GM19397 (cell line): ENCODE measurements at regions not wholly inside any gene's neighbourhood (a gene's known extent, or its start where the extent isn't known, plus 50 kb on each side); places are given as distances from the start of the nearest gene placed in this dataset.

Experiments
- ATAC-seq: cut with Tn5 transposase; IDR thresholded peaks from one replicate; pipeline ENCODE4 v1.9.1; 2021; ENCODE audit warnings: mild to moderate bottlenecking, moderate library complexity; ENCODE audit not compliant: unreplicated experiment

DNA sequence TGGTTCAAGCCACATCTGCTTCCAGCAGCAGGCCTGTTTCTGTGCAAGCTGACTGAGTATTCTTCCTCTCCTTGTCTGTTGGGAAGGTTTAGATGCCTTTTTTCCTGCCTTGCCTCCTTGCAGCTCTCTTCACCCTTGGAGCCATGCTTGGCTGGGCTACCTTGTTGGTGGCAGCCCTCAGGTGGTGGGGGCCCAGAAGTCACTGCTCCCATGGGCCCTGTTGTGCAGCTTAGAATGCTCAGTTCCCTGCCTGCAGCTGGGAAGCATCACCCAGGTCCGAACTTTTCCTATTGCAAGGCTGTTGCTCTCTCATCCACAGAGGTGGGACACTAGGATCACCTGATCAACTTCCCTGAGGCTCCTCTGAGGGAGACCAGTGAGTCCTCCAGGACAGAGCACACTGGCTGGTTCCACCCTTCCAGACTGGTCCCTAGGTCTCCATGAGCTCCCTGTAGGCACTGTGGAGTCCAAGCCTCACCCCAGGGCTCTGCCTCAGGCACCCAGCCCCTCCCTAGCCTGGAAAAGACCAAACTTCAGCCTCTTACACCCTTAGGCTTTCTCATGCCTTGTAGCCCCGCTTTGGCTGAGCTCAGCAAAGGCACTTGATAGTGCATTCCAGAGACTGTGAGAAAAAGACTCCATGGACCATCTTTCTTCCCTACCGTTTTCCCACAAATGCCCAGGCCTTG is 219.3 kb upstream of the SH3BP4 start:
- ATAC-seq = no peak

DNA sequence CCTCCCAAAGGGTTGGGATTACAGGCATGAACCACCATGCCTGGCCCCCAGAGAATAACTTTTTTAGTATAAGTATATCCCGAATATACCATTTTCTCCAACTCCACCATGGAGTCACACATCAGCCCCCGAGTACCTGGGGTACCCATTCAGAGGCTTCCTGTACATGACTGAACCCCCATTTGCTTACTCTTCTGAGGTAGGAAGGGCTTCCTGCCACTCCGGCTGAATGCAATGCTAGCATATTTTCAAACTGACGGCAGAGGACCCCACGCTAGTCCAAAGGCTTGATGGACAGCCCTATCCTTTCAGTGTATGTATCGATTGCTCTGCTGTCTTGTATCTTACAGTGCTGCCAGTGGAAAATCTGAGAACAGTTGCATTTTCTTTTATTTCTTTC is 220.6 kb upstream of the SH3BP4 start:
- ATAC-seq = no peak

DNA sequence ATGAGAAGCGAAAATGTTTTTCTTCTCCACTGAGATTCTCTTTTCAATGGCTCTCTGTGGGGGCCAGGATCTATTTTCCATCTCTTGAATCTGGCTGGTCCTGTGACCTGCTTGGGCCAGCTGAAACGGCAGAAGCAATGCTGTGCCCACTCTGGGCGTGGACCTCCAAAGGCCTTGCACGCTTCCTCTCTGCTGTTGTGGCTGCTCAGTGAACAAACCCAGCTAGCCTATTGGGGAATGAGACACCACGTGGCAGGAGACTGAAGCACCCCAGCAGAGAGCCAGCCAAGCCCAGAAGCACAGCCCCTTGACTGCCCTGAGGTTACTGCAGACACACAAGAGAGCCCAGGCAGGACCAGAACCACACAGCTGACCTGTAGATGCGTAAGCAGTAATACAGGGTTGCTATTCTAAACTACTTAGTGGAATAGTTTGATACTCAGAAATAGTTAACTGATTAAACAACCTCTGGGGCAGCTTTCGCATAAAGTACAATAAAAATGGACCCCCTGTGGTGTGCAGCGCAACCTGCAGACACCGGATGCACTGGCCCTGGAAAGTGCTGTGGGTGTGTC is 221.7 kb upstream of the SH3BP4 start:
- ATAC-seq = no peak

DNA sequence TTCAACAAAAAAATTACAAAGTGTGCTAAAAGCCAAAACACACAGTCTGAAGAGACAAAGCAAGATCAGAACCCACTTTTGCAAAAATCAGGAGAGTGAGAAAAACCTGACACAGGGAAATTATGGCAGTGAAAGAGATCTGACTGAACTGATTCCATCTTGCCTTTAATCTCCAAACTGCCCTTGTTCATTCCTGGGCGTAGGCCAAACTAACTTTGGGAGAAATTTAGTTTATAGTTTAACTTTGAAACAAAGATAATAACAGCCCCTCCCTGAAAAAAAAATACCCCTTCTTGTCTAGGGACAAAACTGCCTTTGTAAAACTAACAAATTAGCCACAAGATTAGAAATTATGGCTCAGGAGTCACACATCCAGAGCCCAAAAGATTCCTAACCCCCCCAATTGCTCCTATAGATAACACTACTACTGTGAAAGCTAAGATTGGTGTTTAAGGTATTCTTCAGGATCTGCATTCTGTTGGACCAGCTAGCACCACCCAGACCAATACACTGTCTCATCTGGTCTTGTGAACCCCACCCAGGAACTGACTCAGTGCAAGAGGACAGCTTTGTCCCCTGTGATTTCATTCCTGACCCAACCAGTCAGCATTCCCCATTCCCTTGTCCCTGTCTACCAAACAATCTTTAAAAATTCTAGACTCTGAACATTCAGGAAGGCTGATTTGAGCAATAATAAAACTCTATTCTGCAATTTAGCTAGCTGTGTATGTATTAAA is 226.1 kb upstream of the SH3BP4 start:
- ATAC-seq = no peak

DNA sequence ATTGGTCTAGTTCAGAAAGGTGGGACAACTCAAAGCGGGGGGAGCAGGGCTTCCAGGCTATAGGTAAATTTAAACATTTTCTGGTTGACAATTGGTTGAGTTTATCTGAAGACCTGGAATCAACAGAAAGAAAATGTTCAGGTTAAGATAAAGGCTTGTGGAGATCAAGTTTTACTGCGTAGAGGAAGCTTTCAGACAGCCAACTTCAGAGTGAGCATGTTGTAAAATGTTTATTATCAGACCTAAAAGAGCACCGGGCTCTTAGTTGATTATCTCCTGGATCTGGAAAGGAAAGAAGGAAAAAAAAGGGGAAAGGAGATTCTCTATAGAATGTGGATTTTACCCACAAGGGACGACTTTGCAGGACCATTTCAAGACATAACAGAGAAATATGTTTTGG is 227.0 kb upstream of the SH3BP4 start:
- ATAC-seq = no peak

DNA sequence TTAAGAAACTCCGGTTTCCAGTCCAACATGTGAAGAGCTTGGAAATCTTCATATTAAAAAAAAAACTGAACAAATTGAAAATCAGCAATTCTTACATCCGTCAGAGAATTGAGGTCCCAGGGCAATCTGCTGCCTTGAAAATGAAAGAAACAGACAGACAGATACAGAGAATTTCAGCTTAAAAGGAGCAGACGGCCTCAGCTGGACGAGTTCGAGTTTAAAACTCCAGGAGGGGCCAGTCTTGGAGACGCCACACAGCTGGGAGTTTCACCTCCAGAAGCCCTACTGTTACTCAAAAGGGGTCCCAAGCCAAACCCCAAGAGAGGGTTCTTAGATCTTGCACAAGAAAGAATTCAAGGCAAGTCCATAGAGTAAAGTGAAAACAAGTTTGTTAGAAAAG is 226.5 kb upstream of the ARL4C start:
- ATAC-seq = no peak

DNA sequence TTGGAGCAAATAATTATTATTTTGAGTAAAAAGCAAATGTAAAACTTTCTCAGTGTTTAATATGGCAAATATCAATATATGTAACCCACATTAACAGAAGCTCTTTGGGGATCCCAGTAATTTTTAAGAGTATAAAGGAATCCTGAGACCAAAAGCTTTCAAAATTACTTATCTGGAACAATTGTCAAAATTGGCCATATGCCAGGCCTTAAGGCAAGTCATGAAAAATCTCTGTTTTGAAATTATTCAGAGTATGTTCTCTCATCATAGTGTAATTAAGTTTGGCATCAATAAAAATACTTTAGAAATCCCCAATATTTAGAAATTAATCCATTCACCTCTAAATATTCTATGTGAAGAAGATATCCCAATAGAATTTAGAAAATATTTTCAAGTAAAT is 225.3 kb upstream of the ARL4C start:
- no peak for ATAC-seq

DNA sequence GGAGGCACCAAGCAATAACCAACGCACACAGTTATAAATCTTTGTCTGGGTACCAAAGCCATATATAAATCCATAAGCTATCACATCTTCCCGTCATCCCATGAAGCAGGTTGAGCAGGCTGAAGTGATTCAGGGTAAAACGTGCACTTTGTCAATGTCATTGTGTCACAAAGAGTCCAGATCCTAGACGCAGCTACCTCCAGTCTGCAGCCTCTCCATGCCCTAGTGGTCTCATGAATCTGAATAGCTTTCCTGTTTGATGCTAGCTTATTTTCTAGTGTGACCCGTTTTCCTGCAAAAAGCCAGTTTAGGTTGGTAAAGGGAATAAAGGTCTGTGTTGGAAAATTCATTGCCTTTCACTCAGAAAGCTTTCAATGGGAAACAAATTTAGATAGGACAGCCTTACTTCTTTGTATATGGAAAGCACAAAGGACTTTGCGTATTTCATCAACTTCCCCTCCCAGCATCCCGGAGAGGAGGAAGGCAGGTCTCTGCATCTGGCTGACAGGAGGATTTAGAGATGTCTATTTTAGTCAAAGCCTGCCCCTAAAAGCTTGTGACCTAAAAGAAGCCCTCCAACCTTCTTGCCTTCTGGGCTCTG is 222.3 kb upstream of the ARL4C start:
- no peak for ATAC-seq

DNA sequence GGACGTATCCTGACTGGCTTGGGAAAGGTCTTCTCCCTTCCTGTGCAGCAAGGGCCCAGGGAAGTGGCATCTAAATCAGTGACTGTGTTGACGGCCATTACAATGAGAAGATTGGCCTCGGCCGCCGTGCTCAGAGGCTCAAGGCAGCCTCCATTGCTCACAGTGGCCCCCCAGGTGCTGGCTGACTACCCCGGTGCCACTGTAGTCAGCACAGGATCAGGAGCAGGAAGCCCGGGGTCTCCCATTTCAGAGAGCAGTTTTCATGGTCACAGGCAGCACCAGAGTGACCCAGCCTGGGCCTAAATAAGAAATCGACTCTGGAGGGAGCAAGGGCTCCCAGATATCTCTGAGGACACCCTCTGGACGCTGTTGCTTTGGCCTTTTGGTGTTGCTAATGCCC is 219.4 kb upstream of the ARL4C start:
- no peak for ATAC-seq

DNA sequence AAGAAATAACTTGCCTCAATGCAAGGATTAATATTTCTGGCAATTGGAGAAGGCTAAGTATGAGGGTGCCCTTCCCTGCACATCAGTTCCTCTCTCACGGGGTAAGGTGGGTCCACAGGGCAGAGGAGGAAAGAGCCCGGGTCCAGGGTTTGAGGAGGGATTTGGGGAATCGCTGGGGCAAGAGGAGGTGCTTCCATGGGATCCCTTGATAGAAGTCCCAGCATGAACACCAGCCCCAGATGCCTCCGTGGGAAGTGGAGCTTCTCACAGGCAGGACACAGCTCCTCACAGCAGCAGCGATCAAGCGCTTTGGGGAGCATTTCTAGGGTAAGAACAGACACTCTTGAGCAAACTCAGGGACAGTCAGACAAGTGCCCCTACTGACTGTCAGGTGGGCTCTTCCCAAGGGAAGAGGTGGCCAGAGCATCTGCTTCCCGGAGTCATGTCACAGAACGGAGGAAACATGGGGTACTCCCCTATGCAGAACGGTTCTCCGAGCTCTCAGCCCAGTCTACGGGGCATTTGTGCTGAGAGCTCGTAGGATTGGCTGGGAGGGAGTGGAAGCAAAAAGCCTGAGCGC is 218.9 kb upstream of the ARL4C start:
- no peak for ATAC-seq

DNA sequence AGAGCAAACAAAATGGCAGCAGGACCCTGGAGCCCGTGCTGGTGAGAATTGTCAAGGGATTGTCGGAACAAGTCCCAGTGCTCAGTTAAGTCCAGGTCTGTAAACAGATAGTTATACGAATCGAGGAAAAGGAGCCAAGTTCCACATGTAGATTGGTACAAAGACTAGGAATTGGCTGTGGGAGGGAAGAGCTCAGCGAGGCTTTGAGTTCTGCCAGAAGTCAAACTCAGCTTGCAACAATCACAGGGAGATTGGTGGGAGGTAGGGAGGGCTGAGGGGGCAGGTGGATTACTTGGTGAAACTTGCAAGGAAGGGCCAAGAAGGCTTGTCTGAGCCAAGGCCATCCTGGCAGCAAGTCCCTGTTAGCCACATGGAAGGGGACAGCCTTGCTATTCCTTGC is 217.8 kb upstream of the ARL4C start:
- ATAC-seq = no peak

DNA sequence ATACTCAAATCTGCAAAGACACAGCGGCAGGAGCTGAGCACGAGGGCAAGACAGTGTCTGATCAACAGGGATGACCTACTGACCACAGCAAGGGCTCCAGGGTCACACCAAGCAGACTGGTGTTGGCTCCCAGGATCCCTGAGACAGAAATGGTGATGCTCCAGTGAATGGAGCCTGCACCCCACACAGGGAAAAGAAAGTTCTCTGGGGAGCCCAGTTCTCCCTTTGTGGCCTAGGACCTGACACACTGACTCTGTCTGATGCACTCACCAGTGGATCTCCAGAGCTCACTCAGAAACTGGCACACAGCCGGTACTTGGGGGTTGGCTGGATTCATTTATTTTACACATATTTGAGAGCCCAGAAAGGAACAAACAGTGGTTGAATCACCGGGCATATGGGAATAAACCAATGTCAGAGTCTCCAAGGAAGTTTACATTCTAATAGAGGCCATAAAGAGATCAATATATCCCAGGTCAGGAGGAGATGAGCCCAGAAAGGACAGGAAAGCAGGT is 215.6 kb upstream of the ARL4C start:
- no peak for ATAC-seq

DNA sequence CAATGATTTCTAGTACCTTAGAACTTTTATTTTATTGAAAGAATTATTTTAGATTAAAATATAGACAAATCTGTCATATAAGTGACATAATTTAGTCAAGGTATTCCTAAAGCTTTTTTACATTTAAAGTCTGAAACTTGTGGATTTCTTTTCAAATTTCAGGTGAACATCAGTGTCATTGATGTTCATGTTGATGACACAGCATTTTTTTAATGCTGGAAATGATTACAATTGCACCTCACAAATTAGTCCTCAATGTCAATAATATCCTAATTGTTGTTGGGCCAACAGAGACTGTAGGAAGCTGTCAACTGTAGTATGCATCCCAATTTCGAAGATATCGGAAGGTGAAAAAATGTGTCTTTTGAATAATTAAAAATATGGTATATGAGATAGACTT is 214.4 kb upstream of the ARL4C start:
- ATAC-seq = no peak

DNA sequence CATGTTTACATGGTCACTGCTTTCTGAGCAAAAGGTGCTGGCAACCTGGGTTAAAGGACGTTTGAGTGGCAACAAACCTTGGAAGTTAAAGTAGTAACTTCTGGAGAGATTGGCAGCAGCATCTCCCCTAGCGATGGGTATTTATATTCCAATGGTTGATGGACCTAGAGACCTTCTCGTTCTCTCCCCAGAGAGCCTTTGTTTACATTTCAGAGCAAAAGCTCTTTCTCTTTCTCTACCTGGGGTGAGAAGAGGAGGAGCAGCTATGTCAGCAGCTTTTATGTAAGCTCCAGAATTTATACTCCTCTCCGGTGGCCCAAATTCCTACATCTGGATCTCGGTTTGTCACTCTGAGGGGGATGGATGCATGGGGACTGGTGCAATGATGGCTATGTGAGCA is 213.7 kb upstream of the ARL4C start:
- no peak for ATAC-seq

DNA sequence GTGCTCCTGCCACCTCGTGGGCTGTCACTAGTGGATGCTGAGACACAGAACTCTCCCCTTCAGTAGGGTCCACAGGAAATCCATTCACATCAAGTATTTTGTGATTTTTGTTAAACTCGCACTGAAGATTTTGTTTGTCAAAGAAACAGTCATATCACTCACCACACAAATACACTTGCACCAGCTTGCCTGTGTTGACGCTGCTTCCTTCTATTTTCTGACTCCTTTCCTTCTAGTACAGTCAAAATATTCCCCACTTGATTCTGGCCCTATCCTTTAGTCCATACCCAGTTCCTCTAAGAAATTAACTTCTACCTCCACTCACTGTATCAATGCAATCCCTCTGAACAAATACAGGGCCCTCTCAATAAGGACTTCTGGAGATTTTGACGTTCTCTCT is 213.2 kb upstream of the ARL4C start:
- no peak for ATAC-seq

DNA sequence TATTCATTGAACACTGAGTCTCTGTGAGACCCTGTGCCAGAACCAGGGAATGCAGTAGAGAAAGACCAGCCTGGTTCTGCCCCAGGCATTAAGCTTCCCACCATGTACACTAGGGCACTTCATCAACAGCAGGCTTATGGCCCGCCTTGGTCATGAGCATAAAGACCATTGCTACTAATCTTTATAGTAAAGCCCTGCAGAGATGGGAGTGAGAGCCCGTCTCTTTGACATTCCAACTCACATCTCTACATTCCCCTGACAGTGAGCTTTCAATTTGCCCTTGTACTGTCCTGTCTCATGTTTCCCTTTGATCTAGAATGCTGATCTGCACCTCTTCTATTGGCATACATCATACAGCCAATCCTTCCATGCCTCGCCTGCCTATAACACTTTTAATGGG is 211.8 kb upstream of the ARL4C start:
- no peak for ATAC-seq

DNA sequence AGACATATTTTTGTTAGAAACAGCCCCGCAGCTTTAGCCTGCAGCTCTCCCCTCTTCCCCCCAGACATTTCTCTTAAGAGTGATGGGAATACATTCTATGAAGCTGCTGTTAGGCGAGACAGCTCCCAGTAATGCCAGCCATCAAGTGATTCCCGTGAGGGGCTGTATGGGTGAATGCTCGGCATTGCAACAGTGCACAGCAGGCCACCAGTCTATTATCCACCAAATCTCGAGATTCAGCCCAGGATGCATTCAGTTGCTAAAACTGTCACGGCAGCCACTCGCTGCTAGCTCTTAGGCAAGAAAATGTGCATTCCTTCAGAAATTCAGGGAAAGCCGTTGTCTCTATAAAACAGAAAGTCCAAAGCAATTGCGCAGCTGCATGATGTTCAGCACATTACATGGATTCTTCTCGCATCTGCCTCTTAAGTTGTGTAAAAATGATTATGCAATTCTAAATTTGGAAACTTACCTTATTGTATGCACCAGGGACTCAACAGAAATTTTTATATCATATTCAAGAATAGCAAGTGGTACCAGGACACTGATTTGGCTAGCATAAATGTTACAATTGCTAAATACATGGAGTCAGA is 211.3 kb upstream of the ARL4C start:
- ATAC-seq = no peak

DNA sequence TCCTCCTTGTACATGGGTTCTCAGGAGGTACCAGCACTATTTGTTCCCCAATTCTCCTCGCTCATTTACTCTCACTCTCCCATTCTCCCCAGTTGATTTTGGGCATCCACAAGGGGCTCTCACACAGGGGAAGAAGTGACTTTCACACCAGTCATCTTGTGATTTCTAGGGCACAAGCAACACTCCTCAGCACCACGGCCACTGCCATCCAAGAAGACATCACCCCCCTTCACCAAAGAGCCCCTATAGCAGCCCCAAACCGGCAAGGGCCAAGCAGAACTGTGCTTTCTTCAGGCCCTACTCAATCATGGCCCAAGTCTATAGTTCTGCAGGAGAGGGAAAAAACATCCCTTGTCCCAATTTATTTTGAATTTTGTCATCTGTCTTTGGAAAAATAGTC is 209.2 kb upstream of the ARL4C start:
- ATAC-seq = no peak

DNA sequence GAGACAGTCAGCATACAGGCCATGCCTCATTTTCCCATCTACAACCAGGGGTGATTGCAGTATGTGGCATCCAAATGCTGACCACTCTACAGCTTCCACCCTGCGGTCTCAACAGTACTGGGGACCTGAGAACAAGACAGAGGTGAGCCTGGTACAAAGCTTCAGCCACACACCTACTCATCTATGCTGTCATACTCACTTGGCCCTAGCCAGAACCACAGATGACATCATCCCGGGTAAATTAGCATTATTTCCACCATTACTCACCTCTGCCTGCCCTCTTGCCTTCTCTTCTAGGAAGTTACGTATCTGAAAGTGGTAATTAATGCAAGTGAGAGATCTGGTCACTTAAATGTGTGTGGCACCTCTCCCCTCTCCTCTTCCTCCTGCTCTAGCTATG is 208.2 kb upstream of the ARL4C start:
- ATAC-seq = no peak

DNA sequence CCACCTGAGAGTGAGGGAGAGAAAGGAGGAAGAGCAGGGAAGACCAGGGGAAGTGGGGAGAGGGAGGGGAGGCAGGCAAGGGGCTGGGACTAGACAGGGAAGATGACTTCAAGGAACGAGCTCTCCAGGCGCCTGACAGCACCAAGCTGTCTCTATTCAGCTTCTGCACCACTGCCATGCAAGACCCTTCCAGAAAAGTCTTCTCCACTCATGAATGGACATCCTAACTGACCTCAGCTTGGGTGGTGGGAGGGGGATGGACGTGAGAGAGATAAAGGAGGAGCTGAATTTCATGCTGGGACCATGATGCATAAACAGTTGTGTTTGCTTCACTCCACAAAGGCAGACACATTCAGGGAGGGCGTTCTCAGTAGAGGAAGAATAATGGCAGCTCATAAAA is 206.4 kb upstream of the ARL4C start:
- no peak for ATAC-seq

DNA sequence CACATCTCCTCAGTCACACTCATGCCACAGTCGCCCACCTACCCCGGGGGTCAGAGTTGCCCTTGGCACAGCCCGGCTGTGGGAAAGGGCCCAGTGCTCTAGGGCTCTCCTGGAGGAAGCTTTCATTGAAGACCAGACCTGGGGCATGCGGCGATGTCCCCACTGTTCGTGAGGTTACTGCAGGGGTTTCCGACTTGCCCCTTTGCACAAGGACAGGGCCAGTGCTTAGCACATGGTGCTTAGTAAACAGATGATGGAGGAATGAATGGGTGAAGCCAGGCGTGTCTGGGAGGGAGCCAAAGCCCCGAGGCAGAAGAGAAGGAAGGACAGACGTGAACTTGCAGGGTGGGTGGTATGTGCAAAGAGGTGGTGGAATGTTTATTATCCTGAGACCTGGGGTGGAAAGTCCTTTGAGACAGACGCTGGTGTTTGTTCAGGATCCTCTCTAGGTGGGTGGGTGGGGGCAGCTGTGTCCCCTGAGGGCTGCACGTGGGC is 205.9 kb upstream of the ARL4C start:
- ATAC-seq = no peak
